ENCODE measurements at regions not wholly inside any gene's neighbourhood (a gene's known extent, or its start where the extent isn't known, plus 50 kb on each side); places are given as distances from the start of the nearest gene placed in this dataset.

DNA sequence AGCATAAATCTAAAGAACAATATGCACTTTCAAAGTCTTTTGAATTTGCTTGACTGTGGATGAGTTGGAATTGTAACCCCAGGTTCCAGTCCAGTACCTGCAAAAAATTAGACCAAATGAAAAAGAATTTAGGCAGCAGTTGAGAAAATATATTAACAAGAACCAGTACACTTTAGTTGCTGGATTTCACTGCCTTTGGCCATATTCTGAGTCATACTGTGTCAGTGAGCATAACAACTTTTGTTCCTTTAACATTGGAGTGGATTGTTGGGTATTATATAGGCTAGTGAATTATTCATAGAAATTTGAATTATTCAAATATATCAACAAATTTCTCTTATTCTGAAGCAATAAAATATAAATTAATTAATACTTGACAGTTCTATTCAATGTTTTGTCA is 101.5 kb upstream of the SMAD1 start:
- TF ChIP-seq, protein P1, sequence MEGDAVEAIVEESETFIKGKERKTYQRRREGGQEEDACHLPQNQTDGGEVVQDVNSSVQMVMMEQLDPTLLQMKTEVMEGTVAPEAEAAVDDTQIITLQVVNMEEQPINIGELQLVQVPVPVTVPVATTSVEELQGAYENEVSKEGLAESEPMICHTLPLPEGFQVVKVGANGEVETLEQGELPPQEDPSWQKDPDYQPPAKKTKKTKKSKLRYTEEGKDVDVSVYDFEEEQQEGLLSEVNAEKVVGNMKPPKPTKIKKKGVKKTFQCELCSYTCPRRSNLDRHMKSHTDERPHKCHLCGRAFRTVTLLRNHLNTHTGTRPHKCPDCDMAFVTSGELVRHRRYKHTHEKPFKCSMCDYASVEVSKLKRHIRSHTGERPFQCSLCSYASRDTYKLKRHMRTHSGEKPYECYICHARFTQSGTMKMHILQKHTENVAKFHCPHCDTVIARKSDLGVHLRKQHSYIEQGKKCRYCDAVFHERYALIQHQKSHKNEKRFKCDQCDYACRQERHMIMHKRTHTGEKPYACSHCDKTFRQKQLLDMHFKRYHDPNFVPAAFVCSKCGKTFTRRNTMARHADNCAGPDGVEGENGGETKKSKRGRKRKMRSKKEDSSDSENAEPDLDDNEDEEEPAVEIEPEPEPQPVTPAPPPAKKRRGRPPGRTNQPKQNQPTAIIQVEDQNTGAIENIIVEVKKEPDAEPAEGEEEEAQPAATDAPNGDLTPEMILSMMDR (IDR thresholded peaks at IDR 0.05; ENCODE audit: extremely low read depth in 1 of 2, insufficient read depth in 1 of 2, low read depth in 1 of 2, low read length in 2 of 2), result no peak
- TF ChIP-seq POLR2AphosphoS5 (IDR thresholded peaks at IDR 0.05; ENCODE audit: insufficient read depth, low read depth, low read length) (no peak), MYC (IDR thresholded peaks at IDR 0.05; ENCODE audit: low read depth, low read length) (no peak)

All from endothelial cell of umbilical vein (primary cell).